ENCODE measurements at regions not wholly inside any gene's neighbourhood (a gene's known extent, or its start where the extent isn't known, plus 50 kb on each side); places are given as distances from the start of the nearest gene placed in this dataset.
A peak's percentile ranks its signal among the peaks of the same experiment; 100 is the strongest.

GRCh38 chr3:182682263-182683241 is 110.8 kb upstream of the ATP11B start:
- DNase-seq (ENCODE audit: low read depth in 2 of 2), result peak in 1 of 2 donors; percentile 40

GRCh38 chr3:182683453-182683852 is 109.9 kb upstream of the ATP11B start:
- peak in 1 of 2 donors; percentile 45 for DNase-seq (ENCODE audit: low read depth in 2 of 2)

- DNase-seq (ENCODE audit: low read depth in 2 of 2), result no peak
Observed at GRCh38 chr3:182683858-182684257, 109.4 kb upstream of the ATP11B start.

GRCh38 chr3:182686033-182686886 is 107.0 kb upstream of the ATP11B start:
- no peak for DNase-seq (ENCODE audit: low read depth in 2 of 2)

GRCh38 chr3:182690172-182690571 is 103.1 kb upstream of the ATP11B start:
- no peak for DNase-seq (ENCODE audit: low read depth in 2 of 2)

- DNase-seq (ENCODE audit: low read depth in 2 of 2), result no peak
Observed at GRCh38 chr3:182692021-182692420, 101.3 kb upstream of the ATP11B start.

GRCh38 chr3:182692695-182693094 is 100.6 kb upstream of the ATP11B start:
- no peak for DNase-seq (ENCODE audit: low read depth in 2 of 2)

- no peak for DNase-seq (ENCODE audit: low read depth in 2 of 2)
Observed at GRCh38 chr3:182693723-182694122, 99.6 kb upstream of the ATP11B start.

GRCh38 chr3:182696916-182697315 is 96.4 kb upstream of the ATP11B start:
- no peak for DNase-seq (ENCODE audit: low read depth in 2 of 2)

GRCh38 chr3:182697345-182697919 is 95.9 kb upstream of the ATP11B start:
- DNase-seq (ENCODE audit: low read depth in 2 of 2), result no peak

- no peak for DNase-seq (ENCODE audit: low read depth in 2 of 2)
Observed at GRCh38 chr3:182698078-182698477, 95.2 kb upstream of the ATP11B start.

- DNase-seq (ENCODE audit: low read depth in 2 of 2), result no peak
Observed at GRCh38 chr3:182699550-182700170, 93.6 kb upstream of the ATP11B start.

GRCh38 chr3:182702216-182702615 is 91.1 kb upstream of the ATP11B start:
- DNase-seq (ENCODE audit: low read depth in 2 of 2), result no peak

- DNase-seq (ENCODE audit: low read depth in 2 of 2), result no peak
Observed at GRCh38 chr3:182703233-182703632, 90.1 kb upstream of the ATP11B start.

GRCh38 chr3:182704926-182705325 is 88.4 kb upstream of the ATP11B start:
- no peak for DNase-seq (ENCODE audit: low read depth in 2 of 2)

- DNase-seq (ENCODE audit: low read depth in 2 of 2), result no peak
Observed at GRCh38 chr3:182708810-182709209, 84.5 kb upstream of the ATP11B start.

GRCh38 chr3:182709306-182709705 is 84.0 kb upstream of the ATP11B start:
- DNase-seq (ENCODE audit: low read depth in 2 of 2), result no peak

- DNase-seq (ENCODE audit: low read depth in 2 of 2), result no peak
Observed at GRCh38 chr3:182710557-182711157, 82.6 kb upstream of the ATP11B start.

- no peak for DNase-seq (ENCODE audit: low read depth in 2 of 2)
Observed at GRCh38 chr3:182711261-182711683, 82.0 kb upstream of the ATP11B start.

GRCh38 chr3:182711853-182712252 is 81.5 kb upstream of the ATP11B start:
- DNase-seq (ENCODE audit: low read depth in 2 of 2), result no peak

- DNase-seq (ENCODE audit: low read depth in 2 of 2), result no peak
Observed at GRCh38 chr3:182713111-182713510, 80.2 kb upstream of the ATP11B start.
